ENCODE measurements at regions not wholly inside any gene's neighbourhood (a gene's known extent, or its start where the extent isn't known, plus 50 kb on each side); places are given as distances from the start of the nearest gene placed in this dataset.

DNA sequence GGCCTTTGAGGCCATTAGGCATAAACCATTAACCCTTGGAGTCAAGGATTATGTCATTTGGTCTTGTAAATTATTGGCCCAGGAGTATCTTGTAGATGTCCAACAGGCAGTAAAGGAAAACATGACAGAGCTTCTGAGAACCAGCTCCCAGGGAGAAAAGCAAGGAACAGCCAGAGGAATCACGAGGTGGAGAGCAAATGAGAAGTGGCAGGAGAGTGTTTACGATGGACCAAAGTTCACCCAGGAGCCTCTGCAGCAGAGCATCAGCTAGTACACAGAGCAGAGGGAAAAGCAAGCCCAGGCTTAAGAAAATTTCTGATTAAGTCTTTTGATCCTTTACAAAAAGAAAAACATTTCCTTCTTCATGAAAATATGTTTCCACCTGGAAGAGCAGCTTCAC lies 206.2 kb downstream of the NDUFS4 start:
- 56 to 74% (median 62%) methylated on average over 2 of the region's 2 CpGs for WGBS, 4 donors
- Histone ChIP-seq H3K36me3 (replicated peaks in 1 of 2) (no peaks in the 10 kb centered on the region), H3K4me1 (replicated peaks in 1 of 2) (no peaks in the 10 kb centered on the region), H3K9me3 (replicated peaks in 1 of 3) (no peaks in the 10 kb centered on the region), H3K4me3 (no peak overlapping the region), H3K27me3 (no peaks in the 10 kb centered on the region), H3K27ac (no peak overlapping the region)
- intact Hi-C loops (cut with DNase I) = no loop called here
- TF ChIP-seq POLR2A (IDR thresholded peaks at IDR 0.05) = no peak
- TF ChIP-seq, protein P1, sequence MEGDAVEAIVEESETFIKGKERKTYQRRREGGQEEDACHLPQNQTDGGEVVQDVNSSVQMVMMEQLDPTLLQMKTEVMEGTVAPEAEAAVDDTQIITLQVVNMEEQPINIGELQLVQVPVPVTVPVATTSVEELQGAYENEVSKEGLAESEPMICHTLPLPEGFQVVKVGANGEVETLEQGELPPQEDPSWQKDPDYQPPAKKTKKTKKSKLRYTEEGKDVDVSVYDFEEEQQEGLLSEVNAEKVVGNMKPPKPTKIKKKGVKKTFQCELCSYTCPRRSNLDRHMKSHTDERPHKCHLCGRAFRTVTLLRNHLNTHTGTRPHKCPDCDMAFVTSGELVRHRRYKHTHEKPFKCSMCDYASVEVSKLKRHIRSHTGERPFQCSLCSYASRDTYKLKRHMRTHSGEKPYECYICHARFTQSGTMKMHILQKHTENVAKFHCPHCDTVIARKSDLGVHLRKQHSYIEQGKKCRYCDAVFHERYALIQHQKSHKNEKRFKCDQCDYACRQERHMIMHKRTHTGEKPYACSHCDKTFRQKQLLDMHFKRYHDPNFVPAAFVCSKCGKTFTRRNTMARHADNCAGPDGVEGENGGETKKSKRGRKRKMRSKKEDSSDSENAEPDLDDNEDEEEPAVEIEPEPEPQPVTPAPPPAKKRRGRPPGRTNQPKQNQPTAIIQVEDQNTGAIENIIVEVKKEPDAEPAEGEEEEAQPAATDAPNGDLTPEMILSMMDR (IDR thresholded peaks at IDR 0.05) = no peak
- DNase-seq = no peak

DNA sequence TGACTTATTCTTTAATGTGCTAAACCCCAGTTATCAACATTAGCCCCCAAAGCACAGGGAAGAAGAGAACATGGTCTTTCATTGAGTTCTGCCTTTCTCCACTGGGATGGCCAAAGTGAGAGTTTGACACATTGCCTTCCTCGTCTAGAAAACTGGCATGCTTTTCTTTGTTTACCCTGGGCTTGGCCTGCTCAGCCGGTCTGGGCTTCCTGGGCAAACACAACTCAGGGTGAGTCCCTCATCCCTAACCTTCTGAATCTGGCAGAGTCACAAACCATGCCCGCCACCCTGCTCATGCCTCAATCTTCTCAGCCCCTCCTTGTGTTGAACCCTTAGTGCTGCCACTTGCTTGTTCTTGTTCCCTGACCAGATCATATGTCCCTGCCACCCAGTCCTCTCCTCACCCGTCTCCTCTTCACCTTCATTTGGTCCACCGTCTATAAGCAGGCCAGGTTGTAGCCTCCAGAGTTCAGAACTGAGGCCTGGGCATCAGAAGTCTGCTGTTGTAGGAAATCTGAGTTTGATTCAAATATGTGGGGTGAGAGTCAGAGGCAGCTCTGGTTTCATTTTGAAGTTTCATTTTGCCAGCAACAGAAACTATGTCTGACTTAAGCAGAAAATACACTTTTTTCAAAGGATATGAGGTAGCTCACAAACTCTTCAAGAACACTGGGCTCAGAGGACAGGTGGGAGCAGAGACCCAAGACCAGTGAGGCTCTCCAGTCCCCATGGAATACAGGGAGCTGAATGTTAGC lies 217.6 kb downstream of the NDUFS4 start:
- Histone ChIP-seq H3K9me3 (replicated peaks in 1 of 3) (no peaks in the 10 kb centered on the region), H3K36me3 (replicated peaks in 1 of 2) (no peaks in the 10 kb centered on the region), H3K4me3 (no peak overlapping the region), H3K27ac (no peak overlapping the region), H3K4me1 (replicated peaks in 1 of 2) (no peaks in the 10 kb centered on the region), H3K27me3 (no peaks in the 10 kb centered on the region)
- TF ChIP-seq, protein P1 (IDR thresholded peaks at IDR 0.05) = no peak
- TF ChIP-seq POLR2A (IDR thresholded peaks at IDR 0.05) = no peak
- 81 to 91% (median 87%) methylated on average over 5 of the region's 5 CpGs for WGBS, 4 donors
- intact Hi-C loops (cut with DNase I) = no loop called here
- DNase-seq = no peak

DNA sequence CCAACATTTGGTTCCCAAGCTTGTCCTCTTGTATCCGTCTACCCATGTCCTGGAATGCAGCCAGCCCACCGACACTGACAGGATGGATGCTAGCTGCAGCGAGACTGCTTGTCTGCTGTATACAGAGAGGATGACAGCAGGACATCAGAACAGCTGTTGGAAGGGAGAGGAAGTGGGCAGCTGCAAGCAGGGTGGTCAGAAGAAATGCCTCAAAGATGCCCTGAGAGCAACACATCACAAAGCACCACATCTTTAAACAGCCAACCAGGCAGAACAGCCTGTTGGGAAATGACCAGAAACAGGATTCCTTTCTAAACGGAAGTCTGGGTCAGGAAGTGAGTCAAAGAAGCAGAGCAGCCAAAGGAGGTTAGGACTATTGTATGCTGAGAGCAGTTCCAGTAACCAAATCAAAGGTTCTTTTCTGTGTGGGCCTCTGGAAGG lies 219.1 kb downstream of the NDUFS4 start:
- intact Hi-C loops (cut with DNase I) = no loop called here
- DNase-seq = peak in 6 of 7 donors; percentile 20 to 69 (median 40)
- no peaks in the 10 kb centered on the region for H3K9me3 ChIP-seq (replicated peaks in 1 of 3)
- no peak for TF ChIP-seq POLR2A (IDR thresholded peaks at IDR 0.05)
- TF ChIP-seq, protein P1 (IDR thresholded peaks at IDR 0.05) = no peak
- no peaks in the 10 kb centered on the region for H3K4me1 ChIP-seq (replicated peaks in 1 of 2)
- WGBS, 4 donors = 28 to 33% (median 30%) methylated on average over 4 of the region's 4 CpGs
- no peaks in the 10 kb centered on the region for H3K27me3 ChIP-seq
- H3K27ac ChIP-seq = peak overlapping the region in 1 of 5 donors; percentile 6
- H3K4me3 ChIP-seq = no peak overlapping the region
- H3K36me3 ChIP-seq (replicated peaks in 1 of 2) = no peaks in the 10 kb centered on the region

DNA sequence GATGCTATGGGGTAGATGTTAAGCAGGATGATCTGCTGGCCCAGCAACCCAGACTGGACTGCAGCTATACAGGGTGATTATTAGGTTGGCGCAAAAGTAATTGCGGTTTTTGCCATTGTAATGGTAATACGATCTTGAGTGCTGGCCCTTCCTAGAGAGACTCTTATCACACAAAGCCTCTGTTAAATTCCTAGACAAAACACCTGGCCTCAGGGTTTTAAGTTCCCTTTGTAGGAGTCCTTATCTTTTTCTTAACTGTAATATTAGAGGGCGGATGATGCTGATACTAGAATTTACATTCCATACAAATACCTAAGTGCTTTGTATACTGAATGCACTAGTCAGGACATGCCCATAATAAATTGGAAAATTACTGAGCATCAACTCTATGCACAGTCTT lies 222.2 kb downstream of the NDUFS4 start:
- intact Hi-C loops (cut with DNase I) = no loop called here
- Histone ChIP-seq H3K27ac (no peak overlapping the region), H3K4me1 (replicated peaks in 1 of 2) (no peaks in the 10 kb centered on the region), H3K27me3 (no peaks in the 10 kb centered on the region), H3K9me3 (replicated peaks in 1 of 3) (no peaks in the 10 kb centered on the region), H3K4me3 (no peak overlapping the region), H3K36me3 (replicated peaks in 1 of 2) (no peaks in the 10 kb centered on the region)
- no peak for DNase-seq
- TF ChIP-seq, protein P1 (IDR thresholded peaks at IDR 0.05) = no peak
- TF ChIP-seq POLR2A (IDR thresholded peaks at IDR 0.05) = no peak
- 89 to 96% (median 93%) methylated on average over 4 of the region's 4 CpGs for WGBS, 4 donors
